GM18867 (cell line): ENCODE measurements at regions not wholly inside any gene's neighbourhood (a gene's known extent, or its start where the extent isn't known, plus 50 kb on each side); places are given as distances from the start of the nearest gene placed in this dataset.

Experiments
- ATAC-seq: cut with Tn5 transposase; IDR thresholded peaks from one replicate; pipeline ENCODE4 v1.9.1; 2021; ENCODE audit warnings: mild to moderate bottlenecking, moderate library complexity; ENCODE audit not compliant: unreplicated experiment

- ATAC-seq = no peak
Measured at GRCh38 chr19:28983430-28983829, 229.5 kb downstream of the UQCRFS1 start.

GRCh38 chr19:28981994-28982393 is 231.0 kb downstream of the UQCRFS1 start:
- no peak for ATAC-seq

GRCh38 chr19:28981518-28981917 is 231.4 kb downstream of the UQCRFS1 start:
- ATAC-seq = no peak

GRCh38 chr19:28980236-28980868 is 232.6 kb downstream of the UQCRFS1 start:
- no peak for ATAC-seq

GRCh38 chr19:28977826-28978225 is 235.1 kb downstream of the UQCRFS1 start:
- no peak for ATAC-seq

GRCh38 chr19:28972058-28972852 is 240.7 kb downstream of the UQCRFS1 start:
- no peak for ATAC-seq

GRCh38 chr19:28971513-28971912 is 241.4 kb downstream of the UQCRFS1 start:
- no peak for ATAC-seq

GRCh38 chr19:28971049-28971448 is 241.9 kb downstream of the UQCRFS1 start:
- ATAC-seq = no peak

- ATAC-seq = no peak
Measured at GRCh38 chr19:28968721-28969120, 244.2 kb downstream of the UQCRFS1 start.

GRCh38 chr19:28966737-28967399 is 246.1 kb downstream of the UQCRFS1 start:
- ATAC-seq = no peak

GRCh38 chr19:28964500-28964899 is 248.5 kb downstream of the UQCRFS1 start:
- no peak for ATAC-seq

GRCh38 chr19:28963486-28964250 is 249.3 kb downstream of the UQCRFS1 start:
- ATAC-seq = no peak

- ATAC-seq = no peak
Measured at GRCh38 chr19:28961772-28962500, 251.0 kb downstream of the UQCRFS1 start.

GRCh38 chr19:28960986-28961705 is 251.8 kb downstream of the UQCRFS1 start:
- no peak for ATAC-seq

- ATAC-seq = no peak
Measured at GRCh38 chr19:28960586-28960985, 252.4 kb downstream of the UQCRFS1 start.

- ATAC-seq = no peak
Measured at GRCh38 chr19:28956961-28957360, 256.0 kb downstream of the UQCRFS1 start.

- no peak for ATAC-seq
Measured at GRCh38 chr19:28956421-28956820, 256.5 kb downstream of the UQCRFS1 start.

- ATAC-seq = no peak
Measured at GRCh38 chr19:28949535-28949934, 263.4 kb downstream of the UQCRFS1 start.

GRCh38 chr19:28949027-28949426 is 263.9 kb downstream of the UQCRFS1 start:
- ATAC-seq = no peak

GRCh38 chr19:28948566-28948965 is 264.4 kb downstream of the UQCRFS1 start:
- no peak for ATAC-seq
